Right lobe of liver (tissue), 6 donors: ENCODE measurements at regions not wholly inside any gene's neighbourhood (a gene's known extent, or its start where the extent isn't known, plus 50 kb on each side); places are given as distances from the start of the nearest gene placed in this dataset.
A peak's percentile ranks its signal among the peaks of the same experiment; 100 is the strongest.
"Not testable (repeated sequence)": the region's sequence is repeated elsewhere in the genome, so short reads cannot be mapped to it uniquely, and the experiment has no call there.

Experiments used
- ATAC-seq, 4 donors: fragments of 200-7000 bp; cut with Tn5 transposase; one replicate each; pipeline ENCODE4 v1.9.1; 2020; ENCODE audit warnings: mild to moderate bottlenecking in 4 of 4, moderate library complexity in 4 of 4
- DNase-seq, 3 donors: peaks; one replicate each; pipeline ENCODE4 v3.0.0-alpha.2; 2020
- H3K27ac ChIP-seq, 3 donors: fragments of 200-600 bp; one replicate each; pipeline ENCODE4 v1.8.0; 2022
- H3K27me3 ChIP-seq, 2 donors: fragments of 200-600 bp; one replicate each; pipeline ENCODE4 v1.8.0; 2022
- H3K36me3 ChIP-seq, 4 donors: fragments of 200-600 bp; sonication (generic) in 1 of 4; one replicate each; pipeline versions ENCODE4 v1.5.1 to v1.8.0; 2017 to 2022; ENCODE audit warnings: control low read depth in 1 of 4
- H3K4me1 ChIP-seq, 4 donors: fragments of 200-600 bp; sonication (generic) in 1 of 4; one replicate each; pipeline versions ENCODE4 v1.5.1 to v1.8.0; 2017 to 2022; ENCODE audit warnings: control low read depth in 1 of 4
- H3K4me3 ChIP-seq, 3 donors: fragments of 200-600 bp; one replicate each; pipeline ENCODE4 v1.8.0; 2022
- H3K9me3 ChIP-seq, 4 donors: fragments of 200-600 bp; sonication (generic) in 1 of 4; one replicate each; pipeline versions ENCODE4 v1.5.1 to v1.8.0; 2017 to 2022; ENCODE audit warnings: control low read depth in 1 of 4
- CTCF ChIP-seq, 4 donors: fragments of 200-600 bp in 3 of 4; fragments of 450-650 bp in 1 of 4; IDR thresholded peaks; one replicate each; pipeline versions ENCODE4 v1.5.1 to v1.8.0; 2016 to 2022; ENCODE audit warnings: antibody characterized with exemption in 4 of 4, mild to moderate bottlenecking in 2 of 4
- POLR2A ChIP-seq: fragments of 450-650 bp; IDR thresholded peaks from one replicate; pipeline ENCODE4 v1.6.1; 2017; ENCODE audit warnings: antibody characterized with exemption, mild to moderate bottlenecking
- WGBS: methylation state at CpG from one replicate; pipeline ENCODE4 v1.1.6; 2018; ENCODE audit warnings: low coverage, low lambda C conversion rate; ENCODE audit not compliant: insufficient coverage; ENCODE audit errors: missing lambda C conversion rate; 5-methylcytosine and 5-hydroxymethylcytosine counted together
- intact Hi-C, 2 donors: fragments of 100-400 bp; cut with DNase I; formaldehyde crosslinking; loops; one replicate each; pipeline versions ENCODE4 v1.11.2 to v1.14.1; 2022
- donor health status: DM: no; HTN: yes; CAD: no.
- donor health status: DM: no; HTN: no; CAD: no.
- donor health status: DM: no; HTN: no; CAD: no.
- donor health status: DM: no; HTN: yes; CAD: no.
- donor health status: DM: no; HTN: yes; CAD: no.

GRCh38 chr14:44403193-44403592, 103.9 kb downstream of the FSCB start:
- Histone ChIP-seq H3K27me3 (no peaks in the 10 kb centered on the region), H3K4me1 (no peaks in the 10 kb centered on the region), H3K36me3 (no peaks in the 10 kb centered on the region), H3K27ac (no peak overlapping the region), H3K4me3 (no peak overlapping the region), H3K9me3 (no peaks in the 10 kb centered on the region)
- WGBS: 61% methylated on average over 3 of the region's 3 CpGs
- intact Hi-C loops: no loop called here
- DNase-seq (no peak), ATAC-seq (no peak)
- TF ChIP-seq CTCF (IDR thresholded peaks at IDR 0.05): no peak
- TF ChIP-seq POLR2A: no peak

- Histone ChIP-seq H3K27me3 (no peaks in the 10 kb centered on the region), H3K9me3 (no peaks in the 10 kb centered on the region), H3K4me1 (no peaks in the 10 kb centered on the region), H3K4me3 (no peak overlapping the region), H3K27ac (no peak overlapping the region), H3K36me3 (no peaks in the 10 kb centered on the region)
- intact Hi-C loops: no loop called here
- DNase-seq (no peak), ATAC-seq (no peak)
- no peak for TF ChIP-seq POLR2A
- TF ChIP-seq CTCF (IDR thresholded peaks at IDR 0.05): no peak
- 48% methylated on average over 2 of the region's 2 CpGs for WGBS
These were observed 110.9 kb downstream of the FSCB start for GRCh38 chr14:44396226-44396625.

DNA sequence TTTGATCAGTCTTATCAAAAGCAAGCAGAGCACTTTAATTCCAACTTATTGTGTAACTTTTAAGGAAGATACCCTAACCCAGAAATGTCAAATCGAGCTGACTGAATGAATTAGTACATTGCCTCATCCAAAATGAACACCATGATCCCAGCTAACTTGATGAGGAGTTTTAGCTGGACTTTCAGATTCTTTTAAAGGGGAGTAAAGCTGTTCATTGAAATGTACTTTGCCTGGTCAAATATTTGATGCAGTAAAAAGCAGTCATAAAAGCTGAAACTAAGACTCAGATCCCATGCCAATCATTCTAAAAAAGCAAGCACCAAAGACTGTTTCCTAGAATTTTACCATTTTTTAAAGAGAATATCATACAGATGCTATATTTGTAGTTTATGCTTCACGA, 114.1 kb downstream of the FSCB start:
- H3K4me3 ChIP-seq: no peak overlapping the region
- intact Hi-C loops: no loop called here
- H3K36me3 ChIP-seq: no peaks in the 10 kb centered on the region
- ATAC-seq: no peak
- DNase-seq: no peak
- H3K27ac ChIP-seq: no peak overlapping the region
- 21% methylated on average over 2 of the region's 2 CpGs for WGBS
- TF ChIP-seq CTCF (IDR thresholded peaks at IDR 0.05) (no peak), POLR2A (no peak)
- H3K9me3 ChIP-seq: no peaks in the 10 kb centered on the region
- no peaks in the 10 kb centered on the region for H3K4me1 ChIP-seq
- no peaks in the 10 kb centered on the region for H3K27me3 ChIP-seq

- Histone ChIP-seq H3K27me3 (no peaks in the 10 kb centered on the region), H3K27ac (no peak overlapping the region), H3K4me1 (no peaks in the 10 kb centered on the region), H3K36me3 (no peaks in the 10 kb centered on the region), H3K9me3 (no peaks in the 10 kb centered on the region), H3K4me3 (no peak overlapping the region)
- DNase-seq (no peak), ATAC-seq (no peak)
- TF ChIP-seq CTCF (IDR thresholded peaks at IDR 0.05): no peak
- no peak for TF ChIP-seq POLR2A
- intact Hi-C loops: no loop called here
These were observed 118.8 kb downstream of the FSCB start for GRCh38 chr14:44388306-44388705.

- intact Hi-C loops: no loop called here
- no peak for DNase-seq
- H3K4me1 ChIP-seq: no peaks in the 10 kb centered on the region
- ATAC-seq: no peak
- H3K36me3 ChIP-seq: no peaks in the 10 kb centered on the region
- no peak overlapping the region for H3K4me3 ChIP-seq
- TF ChIP-seq CTCF (IDR thresholded peaks at IDR 0.05): no peak
- TF ChIP-seq POLR2A: no peak
- no peaks in the 10 kb centered on the region for H3K9me3 ChIP-seq
- no peaks in the 10 kb centered on the region for H3K27me3 ChIP-seq
- H3K27ac ChIP-seq: no peak overlapping the region
- WGBS: 43% methylated on average over 4 of the region's 6 CpGs
These were observed 121.2 kb downstream of the FSCB start for GRCh38 chr14:44385906-44386305.

- H3K27ac ChIP-seq, H3K4me1 ChIP-seq, DNase-seq, H3K27me3 ChIP-seq, H3K4me3 ChIP-seq, H3K9me3 ChIP-seq, intact Hi-C loops, ATAC-seq, H3K36me3 ChIP-seq: not testable (repeated sequence)
- WGBS: 0% methylated on average over 1 of the region's 6 CpGs
These were observed 121.8 kb downstream of the FSCB start for GRCh38 chr14:44385296-44385695.

GRCh38 chr14:44384601-44385293, 122.3 kb downstream of the FSCB start:
- intact Hi-C loops, H3K4me3 ChIP-seq, ATAC-seq, H3K4me1 ChIP-seq, H3K9me3 ChIP-seq, H3K27me3 ChIP-seq, H3K27ac ChIP-seq, H3K36me3 ChIP-seq: not testable (repeated sequence)
- WGBS: 80% methylated on average over 1 of the region's 38 CpGs
- peak in 1 of 3 donors; percentile 9 for DNase-seq
